ENCODE measurements at regions not wholly inside any gene's neighbourhood (a gene's known extent, or its start where the extent isn't known, plus 50 kb on each side); places are given as distances from the start of the nearest gene placed in this dataset.
"Not testable (repeated sequence)": the region's sequence is repeated elsewhere in the genome, so short reads cannot be mapped to it uniquely, and the experiment has no call there.

DNA sequence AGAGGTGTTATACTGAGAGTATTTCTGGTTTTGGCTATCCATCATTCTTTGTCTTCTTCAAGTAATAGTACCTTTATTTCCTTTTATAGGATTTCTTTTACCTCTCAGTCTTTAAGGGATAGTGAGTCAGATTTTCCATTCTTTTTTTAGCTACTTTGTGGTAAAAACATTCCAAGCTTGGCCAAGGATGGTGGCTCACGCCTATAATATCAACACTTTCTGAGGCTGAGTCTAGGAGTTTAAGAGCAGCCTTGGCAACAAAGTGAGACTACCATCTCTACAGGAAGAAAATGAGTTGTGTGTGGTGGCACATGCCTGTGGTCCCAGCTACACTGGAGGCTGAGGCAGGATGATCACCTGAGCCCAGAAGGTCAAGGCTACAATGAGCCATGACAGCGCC lies 840.6 kb downstream of the NAP1L3 start:
- TF ChIP-seq POLR2A, CTCF (IDR thresholded peaks at IDR 0.05): not testable (repeated sequence)

Data from body of pancreas (tissue), 4 donors.